T-helper 1 cell treated with Interleukin-12 subunit alpha and Interleukin-12 subunit beta and Interleukin-4 antibody, amounts not matched to agents 30 ng/mL and 1 ng/mL, for 36 hours (primary cell): ENCODE measurements at regions not wholly inside any gene's neighbourhood (a gene's known extent, or its start where the extent isn't known, plus 50 kb on each side); places are given as distances from the start of the nearest gene placed in this dataset.
"Not testable (repeated sequence)": the region's sequence is repeated elsewhere in the genome, so short reads cannot be mapped to it uniquely, and the experiment has no call there.

Source experiments
- intact Hi-C: fragments of 100-400 bp; cut with micrococcal nuclease; formaldehyde crosslinking; loops from one replicate; pipeline ENCODE4 v1.15.1; 2024

DNA sequence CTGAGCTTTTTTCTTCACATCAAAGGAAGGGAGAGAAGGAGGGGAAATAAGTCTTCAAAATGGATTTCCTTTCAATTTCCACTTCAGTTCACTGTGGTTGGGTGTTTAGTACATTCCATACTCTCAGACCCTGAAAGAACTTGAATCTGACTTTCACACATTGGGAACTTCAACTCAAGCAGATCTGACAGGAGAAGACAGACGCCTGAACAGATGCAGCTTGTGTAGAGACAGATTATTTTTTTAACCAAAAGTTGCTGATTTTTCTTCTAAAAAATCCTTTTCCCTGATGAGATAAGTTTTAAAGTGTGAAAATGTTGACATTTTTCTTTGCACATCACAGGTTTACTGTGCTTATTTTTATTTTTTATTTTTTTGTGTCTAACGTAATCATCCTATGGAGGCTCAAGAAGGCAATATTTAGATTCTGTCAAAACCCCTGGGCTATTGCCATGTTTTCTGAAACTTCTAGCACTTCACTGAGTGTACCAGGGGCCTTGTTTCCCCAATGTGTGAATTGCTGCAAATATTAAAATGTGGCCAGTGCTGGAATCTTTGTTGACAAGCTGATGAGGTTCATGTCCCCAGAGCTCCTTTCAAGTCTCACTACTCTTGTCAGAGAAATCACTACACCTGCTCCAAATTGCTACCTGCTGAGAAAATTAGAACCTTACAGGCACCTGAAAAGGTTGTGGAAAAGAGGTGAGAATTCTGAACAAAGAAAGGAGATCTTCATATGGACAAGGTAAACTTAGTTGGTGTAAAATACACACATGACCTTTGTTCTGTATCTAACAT lies 214.8 kb upstream of the BTBD3 start:
- intact Hi-C loops, result no loop called here

DNA sequence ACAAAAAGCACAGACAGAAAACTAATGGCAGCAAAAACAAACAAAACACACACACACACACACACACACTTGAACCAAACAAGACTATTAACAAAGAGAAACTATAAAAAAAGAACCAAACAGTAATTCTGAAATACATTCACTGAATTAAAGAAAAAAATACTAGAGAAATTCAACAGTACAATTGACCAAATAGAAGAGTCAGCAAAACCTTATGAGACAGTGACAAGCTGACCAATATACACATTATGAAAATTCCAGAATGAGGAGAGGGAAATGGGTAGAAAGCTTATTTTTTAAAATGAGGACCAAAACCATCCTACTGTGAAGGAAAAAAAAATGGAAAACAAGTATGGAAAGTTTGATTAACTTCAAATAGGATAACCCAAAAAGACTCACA lies 212.2 kb upstream of the BTBD3 start:
- intact Hi-C loops, result no loop called here

DNA sequence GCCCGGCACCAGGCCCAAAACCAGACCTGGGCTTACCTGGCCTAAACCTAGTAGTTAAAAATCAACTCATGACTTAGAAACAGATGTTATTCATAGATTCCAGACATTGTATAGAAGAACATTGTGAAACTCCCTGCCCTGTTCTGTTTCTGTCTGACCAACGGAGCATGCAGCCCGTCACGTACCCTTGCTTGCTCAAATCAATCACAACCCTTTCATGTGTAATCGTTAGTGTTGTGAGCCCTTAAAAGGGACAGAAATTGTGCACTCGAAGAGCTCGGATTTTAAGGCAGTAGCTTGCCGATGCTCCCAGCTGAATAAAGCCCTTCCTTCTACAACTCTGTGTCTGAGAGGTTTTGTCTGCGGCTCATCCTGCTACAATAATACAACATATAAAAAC lies 209.5 kb upstream of the BTBD3 start:
- intact Hi-C loops, result not testable (repeated sequence)

DNA sequence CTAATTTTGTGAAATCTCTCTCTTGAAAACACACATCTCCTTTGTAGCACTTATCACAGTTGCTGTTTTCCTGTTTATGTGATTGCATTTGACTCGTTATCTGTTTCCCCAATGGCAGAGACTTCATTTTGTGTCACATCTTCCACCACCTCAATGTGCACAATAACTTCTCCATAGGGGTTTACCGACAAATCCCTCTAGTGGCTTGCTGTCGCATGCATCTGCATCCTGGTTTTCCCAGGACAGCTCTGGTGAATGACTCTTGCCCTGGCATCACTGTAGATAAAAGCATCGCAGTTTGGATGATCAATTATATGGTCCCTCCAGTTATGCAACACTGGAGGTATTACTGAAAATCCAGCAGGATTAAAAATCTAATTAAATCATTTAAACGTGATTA lies 206.5 kb upstream of the BTBD3 start:
- intact Hi-C loops, result no loop called here

DNA sequence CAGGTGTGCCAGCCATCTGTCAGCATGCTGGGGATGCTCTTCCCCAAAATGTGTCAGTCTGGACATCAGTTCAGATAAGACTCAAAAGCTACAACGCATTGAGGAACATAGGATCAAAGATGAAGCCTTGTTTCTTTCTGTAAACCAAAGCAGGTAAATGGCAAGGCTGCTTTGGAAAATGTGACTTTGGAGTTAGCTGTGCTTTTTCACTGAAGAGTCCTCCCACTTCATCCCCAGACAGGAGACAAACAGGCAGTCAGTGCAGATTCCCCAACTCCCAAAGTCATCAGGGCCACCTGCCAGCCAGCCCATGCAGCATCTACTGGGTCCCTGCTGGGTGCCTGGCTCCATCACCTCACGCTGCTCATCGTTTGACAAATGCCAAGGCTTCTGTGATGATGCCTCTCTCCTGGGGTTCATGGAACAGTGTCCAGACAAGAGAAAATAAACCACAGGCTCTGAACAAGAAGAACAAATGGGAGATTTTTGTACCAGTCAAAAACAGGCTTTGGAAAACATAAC lies 205.0 kb upstream of the BTBD3 start:
- intact Hi-C loops, result no loop called here

DNA sequence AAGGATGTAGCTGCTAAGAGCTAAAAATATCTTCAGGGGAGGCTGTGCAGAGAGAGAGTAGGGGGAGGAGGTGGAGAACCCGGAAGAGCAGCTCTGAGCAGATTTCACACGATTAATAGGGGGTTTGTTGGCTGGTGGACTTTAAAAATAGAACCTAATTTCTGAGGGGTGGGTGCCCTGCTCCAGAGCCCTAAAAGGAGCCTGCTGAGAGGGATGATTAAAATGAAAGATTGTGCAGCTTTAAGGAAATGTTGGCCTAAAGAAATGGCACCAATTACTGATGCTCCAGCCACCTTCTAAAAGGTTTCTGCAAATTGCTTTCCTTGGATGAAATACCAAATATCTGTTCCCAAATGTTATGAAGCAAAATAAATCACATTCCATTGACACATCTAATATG lies 202.8 kb upstream of the BTBD3 start:
- intact Hi-C loops, result no loop called here

DNA sequence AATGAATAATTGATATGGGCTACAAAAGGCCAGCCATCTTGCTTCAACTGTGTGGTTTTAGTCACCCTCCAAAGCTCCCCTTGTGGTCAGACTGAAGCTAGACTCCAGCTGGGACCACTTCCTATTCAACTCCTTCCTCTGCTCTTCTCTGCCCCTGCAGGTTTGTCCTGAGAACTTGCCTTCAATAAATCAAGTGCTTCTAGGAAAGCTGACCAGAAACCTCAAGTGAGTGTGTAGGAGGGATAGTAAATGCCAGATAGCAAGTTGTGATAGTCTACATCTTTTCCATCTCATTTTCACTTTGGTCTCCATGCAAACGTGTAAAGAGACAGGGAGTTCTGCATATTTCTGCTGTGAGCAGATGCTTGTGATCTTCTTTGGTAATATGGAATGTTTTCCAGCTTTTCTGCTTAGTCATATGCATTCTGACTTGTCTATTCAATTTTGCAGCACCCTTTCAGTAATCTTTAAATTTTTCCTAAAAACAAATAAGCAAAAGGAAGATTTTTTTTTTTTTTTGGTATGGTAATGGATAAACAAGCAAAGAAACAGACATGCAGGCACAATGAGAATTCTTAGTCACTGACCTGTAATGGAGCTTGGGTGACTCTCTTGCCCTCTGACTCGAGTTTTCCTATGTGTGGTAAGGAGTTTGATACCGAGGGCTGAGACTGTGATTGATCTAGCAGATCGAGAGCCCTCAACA lies 201.3 kb upstream of the BTBD3 start:
- intact Hi-C loops, result no loop called here

DNA sequence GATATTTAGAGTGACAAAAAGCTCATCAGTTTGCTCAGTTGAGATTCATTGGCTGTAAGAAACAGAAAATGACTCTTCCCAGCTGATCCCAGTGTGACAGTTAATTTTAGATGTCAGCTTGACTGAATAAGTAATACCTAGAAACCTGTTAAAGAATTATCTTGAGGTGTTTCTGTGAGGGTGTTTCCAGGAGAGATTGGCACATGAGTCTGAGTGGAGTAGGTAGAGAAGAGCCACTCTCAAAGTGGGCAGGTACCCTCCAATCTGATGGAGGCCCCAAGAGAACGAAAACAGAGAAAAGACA lies 200.8 kb upstream of the BTBD3 start:
- intact Hi-C loops, result no loop called here

DNA sequence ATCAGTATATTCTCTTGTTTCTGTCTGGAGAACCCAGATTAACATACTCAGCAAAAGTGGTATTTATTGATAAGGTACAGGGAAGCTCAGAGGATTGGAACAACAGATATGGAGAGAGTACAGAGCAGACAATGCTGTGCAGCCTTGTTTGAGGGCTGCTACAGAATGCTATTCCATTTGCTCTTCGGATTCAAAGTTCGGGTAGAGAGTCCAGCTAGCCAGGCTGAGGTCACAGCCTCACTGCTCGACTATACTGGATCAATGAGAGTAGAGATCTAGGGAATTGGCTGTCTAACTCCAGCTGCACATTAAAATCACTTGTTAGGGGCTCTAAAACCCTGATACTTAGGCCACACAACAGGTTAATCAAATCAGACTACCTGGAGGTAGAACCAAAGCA lies 200.1 kb upstream of the BTBD3 start:
- intact Hi-C loops, result no loop called here

DNA sequence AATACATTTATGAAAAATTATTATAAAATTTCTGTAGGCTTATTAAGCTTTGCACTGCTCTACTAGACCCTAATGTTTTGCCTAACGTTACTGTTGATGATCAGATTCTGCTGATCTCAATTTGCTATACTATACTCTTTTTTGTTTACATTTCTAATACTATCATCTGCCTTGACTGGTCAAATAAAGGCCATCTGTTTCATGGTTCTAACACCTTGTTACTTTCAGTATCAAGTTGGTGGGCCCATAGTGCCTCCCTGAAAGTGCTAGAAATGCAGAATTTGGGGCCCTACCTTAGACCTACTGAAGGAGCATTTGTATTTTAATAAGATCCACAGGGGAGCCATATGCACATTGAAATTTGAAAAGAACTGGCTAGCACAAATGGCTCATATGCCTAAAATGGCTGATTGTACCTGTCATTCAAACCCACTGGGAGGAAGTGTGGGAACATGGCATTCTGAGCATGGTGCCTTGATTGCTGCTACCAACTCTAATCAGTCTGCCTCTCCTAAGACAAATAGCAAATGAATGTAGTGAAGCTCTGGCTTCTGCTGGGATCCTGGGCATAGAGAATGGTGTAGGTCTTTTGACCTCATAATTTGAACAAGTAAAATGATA lies 199.1 kb upstream of the BTBD3 start:
- intact Hi-C loops, result no loop called here

DNA sequence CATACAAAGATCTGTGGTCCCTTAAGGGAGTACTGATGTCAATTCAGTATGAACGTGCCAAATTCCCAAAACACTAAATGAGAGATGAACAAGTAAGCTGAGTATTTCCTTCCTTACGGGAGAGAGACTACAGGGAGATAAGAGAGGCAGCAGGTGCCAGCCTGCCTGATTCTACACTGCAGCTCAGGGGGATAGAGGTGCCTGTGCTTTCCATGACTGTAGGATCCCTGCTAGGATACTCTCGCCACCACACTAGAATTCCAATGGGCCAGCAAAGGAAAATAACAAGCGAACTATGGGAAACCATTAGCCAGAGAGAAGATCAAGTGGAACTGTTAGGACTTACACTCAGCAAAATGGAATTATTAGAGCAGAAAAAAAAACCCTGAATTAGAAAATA lies 198.5 kb upstream of the BTBD3 start:
- intact Hi-C loops, result no loop called here

DNA sequence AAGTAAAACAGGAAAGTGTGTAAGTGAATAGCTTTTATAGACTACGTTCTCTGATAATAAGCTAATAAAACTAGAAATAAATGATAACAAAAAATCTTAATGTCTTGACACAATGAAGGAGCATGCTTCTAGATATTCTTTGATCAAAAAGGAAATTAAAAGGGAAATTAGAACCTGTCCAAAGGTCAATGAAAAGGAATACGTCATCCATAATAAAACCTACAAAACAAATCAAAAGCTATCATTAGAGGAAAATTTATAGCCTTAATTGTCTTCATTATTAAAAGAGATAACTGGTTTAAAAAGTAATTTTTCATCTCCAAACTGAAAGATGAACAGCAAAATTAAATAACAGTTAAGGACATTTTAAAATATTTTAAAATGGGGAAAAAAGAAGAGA lies 196.3 kb upstream of the BTBD3 start:
- intact Hi-C loops, result no loop called here

DNA sequence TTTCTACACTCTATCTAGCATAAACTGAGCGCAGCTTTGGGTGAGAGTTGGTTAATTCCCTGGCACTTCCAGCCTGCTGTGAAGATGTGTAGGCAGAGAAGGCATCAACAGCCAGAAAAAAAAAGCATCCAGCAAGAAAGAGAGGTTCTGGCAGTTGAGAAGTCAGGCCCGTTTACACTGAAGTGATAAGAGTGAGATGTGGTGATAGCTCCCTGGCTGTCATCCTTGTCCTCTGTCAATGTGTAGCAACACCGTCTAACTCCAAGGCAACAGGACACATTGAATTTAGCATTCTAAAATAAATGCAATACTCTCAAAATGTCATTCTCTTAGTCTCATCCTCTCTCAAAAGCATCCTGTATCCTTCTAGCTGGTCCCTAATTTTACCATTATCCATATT lies 193.6 kb upstream of the BTBD3 start:
- intact Hi-C loops, result no loop called here

DNA sequence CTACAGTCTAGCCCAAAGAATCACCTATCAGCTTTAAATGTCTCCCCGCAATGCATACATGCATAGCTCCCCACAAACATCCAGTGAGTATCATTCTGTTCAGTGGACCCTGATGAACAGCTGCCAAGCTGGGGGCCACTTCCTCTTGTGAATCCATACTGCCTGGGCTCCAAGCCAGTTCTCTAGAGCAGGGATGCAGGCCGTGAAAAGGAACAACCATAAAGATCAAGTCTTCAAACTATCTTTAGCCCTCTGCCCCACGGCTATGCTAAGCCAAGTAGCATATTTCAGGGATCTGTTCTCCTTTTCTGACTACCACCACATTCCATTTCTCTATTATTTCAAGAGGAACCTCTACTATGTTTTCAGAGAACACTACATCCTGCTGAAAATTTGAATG lies 191.7 kb upstream of the BTBD3 start:
- intact Hi-C loops, result no loop called here

DNA sequence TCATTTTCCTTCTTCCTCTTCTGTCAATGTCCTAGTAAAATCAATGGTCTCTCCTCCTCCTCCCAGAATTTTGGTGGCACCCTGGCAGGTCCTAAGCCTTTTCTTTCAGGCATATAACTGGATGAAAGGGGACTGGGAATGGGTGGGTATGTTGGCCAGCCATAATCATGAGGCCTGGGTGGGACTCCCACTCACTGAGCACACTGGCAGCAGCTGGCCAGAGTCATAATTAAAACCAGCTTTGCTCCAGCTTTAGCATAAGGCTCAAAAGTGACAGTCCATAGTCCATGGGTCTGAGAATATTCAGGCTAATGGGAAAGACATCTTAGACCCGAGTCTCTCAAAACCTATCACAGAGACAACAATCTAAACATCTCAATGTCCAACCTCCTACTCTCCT lies 190.0 kb upstream of the BTBD3 start:
- intact Hi-C loops, result no loop called here

DNA sequence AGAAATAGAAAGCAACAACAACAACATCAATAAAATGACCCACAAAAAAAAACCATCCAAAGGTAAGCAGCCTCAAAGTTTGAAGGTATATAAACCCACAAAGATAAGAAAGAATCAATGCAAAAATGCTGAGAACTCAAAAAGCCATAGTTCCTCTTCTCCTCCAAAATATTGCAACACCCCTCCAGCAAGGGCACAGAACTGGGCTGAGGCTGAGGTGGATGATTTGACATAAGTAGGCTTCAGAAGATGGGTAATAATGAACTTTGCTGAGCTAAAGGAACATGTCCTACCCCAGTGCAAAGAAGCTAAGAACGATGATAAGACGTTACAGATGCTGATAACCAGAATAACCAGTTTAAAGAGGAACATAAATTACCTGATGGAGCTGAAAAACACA lies 188.8 kb upstream of the BTBD3 start:
- intact Hi-C loops, result no loop called here

DNA sequence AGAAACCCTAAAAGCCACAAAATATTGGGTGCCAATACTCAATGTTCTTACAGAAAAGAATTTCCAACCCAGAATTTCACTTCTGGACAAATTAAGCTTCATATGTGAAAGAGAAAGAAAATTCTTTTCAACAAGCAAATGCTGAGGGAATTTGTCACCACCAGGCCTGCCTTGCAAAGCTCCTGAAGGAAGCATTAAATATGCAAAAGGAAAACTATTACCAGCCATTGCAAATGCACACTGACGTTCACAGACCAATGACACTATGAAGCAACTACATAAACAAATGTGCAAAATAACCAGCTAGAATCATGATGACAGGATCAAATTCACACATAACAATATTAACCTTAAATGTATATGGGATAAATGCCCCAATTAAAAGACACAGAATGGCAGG lies 187.9 kb upstream of the BTBD3 start:
- intact Hi-C loops, result no loop called here

DNA sequence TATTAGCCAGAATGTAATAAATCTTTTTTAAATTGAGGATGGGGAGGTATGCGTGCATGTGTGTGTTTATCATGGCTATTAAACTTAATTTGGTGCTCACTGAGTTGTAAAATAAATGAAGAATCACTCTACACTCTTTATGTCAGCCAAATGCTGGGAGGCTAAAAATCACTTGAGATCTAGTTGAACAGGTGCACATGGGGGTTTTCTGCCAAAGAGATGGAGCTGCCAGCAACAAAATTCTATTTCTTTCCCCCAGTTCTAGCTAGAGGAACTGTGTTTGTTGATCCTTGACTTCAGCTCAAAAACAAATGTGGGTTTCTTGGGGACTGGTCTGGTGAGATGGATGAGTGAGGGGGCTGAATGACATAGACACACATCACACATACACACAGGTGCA lies 183.3 kb upstream of the BTBD3 start:
- intact Hi-C loops, result no loop called here

DNA sequence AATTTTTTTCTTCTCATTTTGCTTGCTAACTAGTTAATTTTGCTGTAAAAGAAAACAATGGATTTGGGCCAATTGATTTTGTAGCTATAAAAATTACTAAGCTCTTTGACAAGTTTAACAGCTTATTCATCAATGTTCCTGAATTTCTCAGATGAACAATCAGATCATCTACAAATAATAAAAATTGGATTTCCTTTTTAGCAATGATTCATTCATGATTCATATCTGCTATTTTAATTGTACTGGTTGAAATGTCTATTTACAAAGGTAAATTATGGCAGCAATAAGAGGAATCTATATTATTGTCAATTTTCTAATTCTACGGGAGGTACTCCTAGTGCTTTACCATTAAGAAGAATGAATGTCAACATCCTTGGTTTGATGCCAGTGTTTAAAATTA lies 178.8 kb upstream of the BTBD3 start:
- intact Hi-C loops, result no loop called here

DNA sequence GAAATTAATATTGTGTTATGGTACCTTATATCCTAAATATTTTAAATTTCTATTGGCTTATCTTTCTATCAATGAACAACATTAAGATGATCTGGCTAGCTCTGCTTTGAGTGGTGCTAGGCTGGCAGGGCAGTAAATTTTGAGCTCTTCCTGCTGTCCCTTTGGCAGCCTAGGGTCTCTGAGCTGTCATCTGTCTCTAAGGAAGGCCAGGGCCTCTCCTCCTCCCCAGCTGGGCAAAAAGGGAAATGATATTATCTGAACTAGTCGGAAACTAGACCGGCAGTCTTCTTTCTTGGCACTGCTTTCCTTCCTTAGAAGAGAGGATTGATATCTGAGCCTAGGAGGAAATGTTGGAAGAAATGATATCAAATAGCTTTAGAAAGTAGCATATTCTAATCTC lies 176.7 kb upstream of the BTBD3 start:
- intact Hi-C loops, result no loop called here

DNA sequence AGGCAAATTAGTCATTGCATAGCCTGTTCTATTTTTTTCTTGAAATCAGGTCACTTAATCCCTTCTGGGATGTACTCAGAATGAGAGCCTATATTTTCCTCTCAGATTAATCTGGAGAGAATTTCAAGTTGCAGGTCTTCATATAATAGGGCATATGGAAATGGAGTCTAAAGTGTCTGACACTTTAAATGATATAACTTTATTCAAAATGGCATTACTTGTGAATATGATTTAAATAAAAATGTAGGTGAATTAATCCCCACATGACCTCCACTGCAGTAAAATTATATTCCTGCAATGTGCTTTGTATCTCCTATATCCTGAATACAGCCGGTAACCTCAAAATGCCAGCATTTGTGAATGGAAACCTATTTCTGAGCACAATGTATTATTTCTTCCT lies 172.5 kb upstream of the BTBD3 start:
- intact Hi-C loops, result no loop called here

DNA sequence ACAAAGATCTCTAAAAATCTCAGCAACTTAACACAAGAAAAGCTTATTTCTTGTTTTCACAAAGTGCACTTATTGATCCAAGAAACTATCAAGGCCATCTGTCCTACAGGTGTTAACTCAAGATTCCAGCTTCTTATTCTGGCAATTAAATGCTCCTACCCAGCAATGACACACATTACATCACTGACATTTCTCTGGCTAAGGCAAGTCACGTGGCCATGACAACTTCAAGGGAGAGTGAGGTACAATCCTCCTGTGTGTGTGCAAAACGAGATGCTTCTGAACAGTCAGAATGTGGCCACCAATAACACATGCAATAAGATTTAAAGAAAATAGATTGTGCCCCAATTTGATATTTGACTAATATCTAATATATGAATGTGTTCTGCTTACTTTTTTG lies 169.3 kb upstream of the BTBD3 start:
- intact Hi-C loops, result no loop called here

DNA sequence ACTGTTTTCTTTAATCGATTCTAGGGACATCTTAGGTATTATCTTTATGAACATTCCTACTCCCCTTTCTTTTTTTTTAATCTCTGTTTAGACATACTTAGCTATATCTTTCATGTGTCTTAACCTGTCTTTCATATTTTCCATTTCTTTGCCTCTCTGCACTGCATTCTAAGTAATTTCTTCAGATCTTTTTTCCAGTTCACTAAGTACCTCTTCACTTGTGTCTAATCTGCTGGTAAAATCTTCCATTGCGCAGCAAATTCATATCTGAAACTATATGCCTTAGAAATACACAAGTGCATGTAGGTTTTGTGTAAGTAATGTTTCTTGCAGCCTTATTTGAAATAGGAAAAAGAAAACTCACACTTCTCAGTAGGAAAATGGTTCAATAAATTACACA lies 165.4 kb upstream of the BTBD3 start:
- intact Hi-C loops, result no loop called here
